ENCODE measurements at regions not wholly inside any gene's neighbourhood (a gene's known extent, or its start where the extent isn't known, plus 50 kb on each side); places are given as distances from the start of the nearest gene placed in this dataset.

DNA sequence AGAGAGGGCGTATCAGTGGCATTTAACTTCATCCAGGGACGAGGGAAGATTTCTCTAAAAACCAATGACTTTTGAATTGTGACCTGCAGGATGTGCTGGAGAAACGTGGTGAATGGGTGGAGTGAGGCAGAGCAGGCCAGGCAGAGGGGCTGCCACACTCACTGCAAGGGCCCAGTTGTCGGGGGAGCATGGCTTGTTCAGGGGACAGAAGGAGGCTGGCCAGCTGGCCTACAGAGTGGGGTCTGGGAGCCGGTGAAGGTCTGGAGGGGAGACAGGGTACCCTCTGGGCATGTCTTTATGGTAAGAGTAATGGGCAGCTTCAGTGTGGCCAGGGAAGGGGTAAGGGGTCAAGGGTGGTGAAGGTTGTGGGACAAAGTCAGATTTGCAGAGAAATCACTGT lies 225.2 kb upstream of the RGMA start:
- Histone ChIP-seq H3K27ac (replicated peaks) (no peak overlapping the region), H3K27me3 (ENCODE audit: insufficient read depth, poor library complexity, severe bottlenecking) (no peaks in the 10 kb centered on the region), H3K4me3 (replicated peaks; ENCODE audit: insufficient read depth, low read length) (no peak overlapping the region)
- TF ChIP-seq, protein P1, sequence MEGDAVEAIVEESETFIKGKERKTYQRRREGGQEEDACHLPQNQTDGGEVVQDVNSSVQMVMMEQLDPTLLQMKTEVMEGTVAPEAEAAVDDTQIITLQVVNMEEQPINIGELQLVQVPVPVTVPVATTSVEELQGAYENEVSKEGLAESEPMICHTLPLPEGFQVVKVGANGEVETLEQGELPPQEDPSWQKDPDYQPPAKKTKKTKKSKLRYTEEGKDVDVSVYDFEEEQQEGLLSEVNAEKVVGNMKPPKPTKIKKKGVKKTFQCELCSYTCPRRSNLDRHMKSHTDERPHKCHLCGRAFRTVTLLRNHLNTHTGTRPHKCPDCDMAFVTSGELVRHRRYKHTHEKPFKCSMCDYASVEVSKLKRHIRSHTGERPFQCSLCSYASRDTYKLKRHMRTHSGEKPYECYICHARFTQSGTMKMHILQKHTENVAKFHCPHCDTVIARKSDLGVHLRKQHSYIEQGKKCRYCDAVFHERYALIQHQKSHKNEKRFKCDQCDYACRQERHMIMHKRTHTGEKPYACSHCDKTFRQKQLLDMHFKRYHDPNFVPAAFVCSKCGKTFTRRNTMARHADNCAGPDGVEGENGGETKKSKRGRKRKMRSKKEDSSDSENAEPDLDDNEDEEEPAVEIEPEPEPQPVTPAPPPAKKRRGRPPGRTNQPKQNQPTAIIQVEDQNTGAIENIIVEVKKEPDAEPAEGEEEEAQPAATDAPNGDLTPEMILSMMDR (IDR thresholded peaks at IDR 0.05; ENCODE audit: insufficient read depth, low read length): no peak
- TF ChIP-seq POLR2AphosphoS5 (IDR thresholded peaks at IDR 0.05; ENCODE audit: low read depth) (no peak), GABPA (IDR thresholded peaks at IDR 0.05; ENCODE audit: low read depth) (no peak)
- DNase-seq (ENCODE audit: low read depth in 1 of 2, low spot score in 1 of 2): no peak

DNA sequence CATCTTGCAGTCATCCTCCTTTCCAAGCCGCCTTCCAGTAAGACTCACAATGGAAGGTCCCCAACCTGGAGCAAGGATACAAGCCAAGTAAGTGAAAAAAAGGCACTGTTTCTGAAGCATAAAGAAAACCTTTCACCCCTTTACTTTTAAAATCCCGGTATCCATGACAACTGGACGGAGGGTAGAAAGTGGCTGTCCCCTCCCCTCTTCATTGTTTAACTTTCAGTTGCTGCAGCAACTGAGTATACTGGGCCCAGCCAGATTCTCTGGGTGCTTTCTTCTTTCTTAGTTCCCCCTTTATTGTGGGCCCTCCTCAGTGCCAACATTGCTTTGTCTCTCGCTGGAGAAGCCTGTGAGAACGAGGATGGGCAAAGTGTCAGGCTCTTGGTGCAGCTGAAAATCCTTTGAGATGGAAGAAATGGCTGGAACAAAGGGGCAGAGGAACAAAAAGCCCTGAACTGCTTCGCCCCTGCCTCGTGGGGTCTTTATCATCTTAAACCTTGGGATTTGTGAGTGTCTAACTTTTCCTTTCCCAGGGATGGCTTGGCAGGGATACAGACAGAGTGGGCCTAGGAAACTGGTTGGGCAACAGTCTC lies 224.0 kb upstream of the RGMA start:
- Histone ChIP-seq H3K27me3 (ENCODE audit: insufficient read depth, poor library complexity, severe bottlenecking) (no peaks in the 10 kb centered on the region), H3K4me3 (replicated peaks; ENCODE audit: insufficient read depth, low read length) (no peak overlapping the region), H3K27ac (replicated peaks) (no peak overlapping the region)
- no peak for TF ChIP-seq GABPA (IDR thresholded peaks at IDR 0.05; ENCODE audit: low read depth)
- no peak for TF ChIP-seq SPI1 (IDR thresholded peaks at IDR 0.05; ENCODE audit: borderline replicate concordance, low read depth)
- DNase-seq (ENCODE audit: low read depth in 1 of 2, low spot score in 1 of 2): no peak

DNA sequence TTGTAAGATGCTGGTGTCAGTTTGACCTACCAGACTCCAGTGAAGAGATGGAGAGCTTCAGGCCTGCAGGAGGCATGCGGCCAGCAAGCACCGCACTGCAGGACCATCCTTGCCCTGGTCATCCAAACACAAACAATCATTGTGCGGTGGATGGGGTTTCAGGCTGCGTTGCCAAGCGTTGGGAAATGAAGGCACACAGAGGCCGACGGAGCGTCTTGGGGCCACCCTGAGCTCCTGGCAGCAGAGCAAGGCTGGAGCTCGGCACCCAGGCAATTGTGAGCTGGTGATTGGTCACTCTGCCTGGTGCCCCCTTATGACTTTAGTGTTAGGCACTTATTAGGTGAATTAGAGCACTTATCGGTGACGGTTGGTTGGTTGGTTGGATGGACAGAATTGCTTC lies 222.6 kb upstream of the RGMA start:
- no peaks in the 10 kb centered on the region for H3K27me3 ChIP-seq (ENCODE audit: insufficient read depth, poor library complexity, severe bottlenecking)
- TF ChIP-seq SPI1 (IDR thresholded peaks at IDR 0.05; ENCODE audit: borderline replicate concordance, low read depth) (no peak), GABPA (IDR thresholded peaks at IDR 0.05; ENCODE audit: low read depth) (no peak), POLR2AphosphoS5 (IDR thresholded peaks at IDR 0.05; ENCODE audit: low read depth) (no peak)
- TF ChIP-seq, protein P2, sequence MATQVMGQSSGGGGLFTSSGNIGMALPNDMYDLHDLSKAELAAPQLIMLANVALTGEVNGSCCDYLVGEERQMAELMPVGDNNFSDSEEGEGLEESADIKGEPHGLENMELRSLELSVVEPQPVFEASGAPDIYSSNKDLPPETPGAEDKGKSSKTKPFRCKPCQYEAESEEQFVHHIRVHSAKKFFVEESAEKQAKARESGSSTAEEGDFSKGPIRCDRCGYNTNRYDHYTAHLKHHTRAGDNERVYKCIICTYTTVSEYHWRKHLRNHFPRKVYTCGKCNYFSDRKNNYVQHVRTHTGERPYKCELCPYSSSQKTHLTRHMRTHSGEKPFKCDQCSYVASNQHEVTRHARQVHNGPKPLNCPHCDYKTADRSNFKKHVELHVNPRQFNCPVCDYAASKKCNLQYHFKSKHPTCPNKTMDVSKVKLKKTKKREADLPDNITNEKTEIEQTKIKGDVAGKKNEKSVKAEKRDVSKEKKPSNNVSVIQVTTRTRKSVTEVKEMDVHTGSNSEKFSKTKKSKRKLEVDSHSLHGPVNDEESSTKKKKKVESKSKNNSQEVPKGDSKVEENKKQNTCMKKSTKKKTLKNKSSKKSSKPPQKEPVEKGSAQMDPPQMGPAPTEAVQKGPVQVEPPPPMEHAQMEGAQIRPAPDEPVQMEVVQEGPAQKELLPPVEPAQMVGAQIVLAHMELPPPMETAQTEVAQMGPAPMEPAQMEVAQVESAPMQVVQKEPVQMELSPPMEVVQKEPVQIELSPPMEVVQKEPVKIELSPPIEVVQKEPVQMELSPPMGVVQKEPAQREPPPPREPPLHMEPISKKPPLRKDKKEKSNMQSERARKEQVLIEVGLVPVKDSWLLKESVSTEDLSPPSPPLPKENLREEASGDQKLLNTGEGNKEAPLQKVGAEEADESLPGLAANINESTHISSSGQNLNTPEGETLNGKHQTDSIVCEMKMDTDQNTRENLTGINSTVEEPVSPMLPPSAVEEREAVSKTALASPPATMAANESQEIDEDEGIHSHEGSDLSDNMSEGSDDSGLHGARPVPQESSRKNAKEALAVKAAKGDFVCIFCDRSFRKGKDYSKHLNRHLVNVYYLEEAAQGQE (IDR thresholded peaks at IDR 0.05; ENCODE audit: insufficient replicate concordance, low read depth): no peak
- TF ChIP-seq, protein P1 (IDR thresholded peaks at IDR 0.05; ENCODE audit: insufficient read depth, low read length): no peak
- H3K27ac ChIP-seq (replicated peaks): no peak overlapping the region
- no peak for DNase-seq (ENCODE audit: low read depth in 1 of 2, low spot score in 1 of 2)
- no peak overlapping the region for H3K4me3 ChIP-seq (replicated peaks; ENCODE audit: insufficient read depth, low read length)

DNA sequence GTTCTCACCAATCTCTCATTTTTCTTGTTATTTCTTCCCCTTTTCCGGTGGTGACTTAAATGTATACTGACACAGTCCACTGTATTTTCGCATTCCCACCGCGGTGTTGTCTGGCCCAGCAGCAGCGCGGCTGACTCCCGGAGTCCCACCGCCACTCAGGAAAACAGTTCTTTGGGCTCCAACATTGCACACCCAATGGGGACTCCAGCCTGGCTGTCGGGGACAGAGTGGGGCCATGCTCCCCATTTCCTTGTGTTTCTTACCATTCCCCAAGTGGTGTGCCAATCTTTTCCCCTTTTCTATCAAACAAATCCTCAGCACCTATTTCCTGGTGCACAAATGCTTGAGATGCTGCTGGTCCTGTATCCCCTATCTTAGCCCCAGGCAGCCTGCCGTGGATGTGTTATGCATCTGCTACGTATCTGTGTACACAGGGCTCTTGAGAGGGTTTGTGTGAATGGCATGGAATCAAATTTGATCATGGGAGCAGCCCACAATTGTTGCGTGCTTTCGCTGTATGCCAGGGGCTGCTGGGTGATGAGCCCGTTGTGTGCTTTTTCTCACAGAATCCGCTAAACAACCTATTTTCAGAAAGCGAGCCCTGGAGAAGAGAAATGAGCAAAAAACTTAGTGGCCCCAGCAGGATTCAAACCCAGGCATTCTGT lies 219.1 kb upstream of the RGMA start:
- TF ChIP-seq, protein P2 (IDR thresholded peaks at IDR 0.05; ENCODE audit: insufficient replicate concordance, low read depth): no peak
- TF ChIP-seq, protein P1 (IDR thresholded peaks at IDR 0.05; ENCODE audit: insufficient read depth, low read length): no peak
- TF ChIP-seq GABPA (IDR thresholded peaks at IDR 0.05; ENCODE audit: low read depth) (no peak), SPI1 (IDR thresholded peaks at IDR 0.05; ENCODE audit: borderline replicate concordance, low read depth) (no peak), POLR2AphosphoS5 (IDR thresholded peaks at IDR 0.05; ENCODE audit: low read depth) (no peak)
- Histone ChIP-seq H3K27ac (replicated peaks) (no peak overlapping the region), H3K27me3 (ENCODE audit: insufficient read depth, poor library complexity, severe bottlenecking) (no peaks in the 10 kb centered on the region), H3K4me3 (replicated peaks; ENCODE audit: insufficient read depth, low read length) (no peak overlapping the region)
- DNase-seq (ENCODE audit: low read depth in 1 of 2, low spot score in 1 of 2): no peak

All from HL-60 (cell line).